Stomach (tissue), 4 donors: ENCODE measurements at regions not wholly inside any gene's neighbourhood (a gene's known extent, or its start where the extent isn't known, plus 50 kb on each side); places are given as distances from the start of the nearest gene placed in this dataset.

ENCODE experiments used
- CTCF ChIP-seq, 7 experiments: fragments of 450-650 bp in 4 of 7; fragments of 200-600 bp in 3 of 7; sonication (generic) in 3 of 7; IDR thresholded peaks; one replicate each; pipeline ENCODE4 v1.5.1; 2016 to 2019; ENCODE audit warnings: antibody characterized with exemption in 7 of 7, control low read depth in 2 of 7, mild to moderate bottlenecking in 1 of 7
- POLR2A ChIP-seq, 4 donors: fragments of 450-650 bp; IDR thresholded peaks; one replicate each; pipeline ENCODE4 v1.6.1; 2016; ENCODE audit warnings: antibody characterized with exemption in 4 of 4, control low read depth in 2 of 4, mild to moderate bottlenecking in 1 of 4, moderate library complexity in 1 of 4
- POLR2AphosphoS5 ChIP-seq, 3 donors: sonication (generic); formaldehyde crosslinking; IDR thresholded peaks; one replicate each; pipeline ENCODE4 v1.6.1; 2016; ENCODE audit warnings: antibody characterized with exemption in 3 of 3

DNA sequence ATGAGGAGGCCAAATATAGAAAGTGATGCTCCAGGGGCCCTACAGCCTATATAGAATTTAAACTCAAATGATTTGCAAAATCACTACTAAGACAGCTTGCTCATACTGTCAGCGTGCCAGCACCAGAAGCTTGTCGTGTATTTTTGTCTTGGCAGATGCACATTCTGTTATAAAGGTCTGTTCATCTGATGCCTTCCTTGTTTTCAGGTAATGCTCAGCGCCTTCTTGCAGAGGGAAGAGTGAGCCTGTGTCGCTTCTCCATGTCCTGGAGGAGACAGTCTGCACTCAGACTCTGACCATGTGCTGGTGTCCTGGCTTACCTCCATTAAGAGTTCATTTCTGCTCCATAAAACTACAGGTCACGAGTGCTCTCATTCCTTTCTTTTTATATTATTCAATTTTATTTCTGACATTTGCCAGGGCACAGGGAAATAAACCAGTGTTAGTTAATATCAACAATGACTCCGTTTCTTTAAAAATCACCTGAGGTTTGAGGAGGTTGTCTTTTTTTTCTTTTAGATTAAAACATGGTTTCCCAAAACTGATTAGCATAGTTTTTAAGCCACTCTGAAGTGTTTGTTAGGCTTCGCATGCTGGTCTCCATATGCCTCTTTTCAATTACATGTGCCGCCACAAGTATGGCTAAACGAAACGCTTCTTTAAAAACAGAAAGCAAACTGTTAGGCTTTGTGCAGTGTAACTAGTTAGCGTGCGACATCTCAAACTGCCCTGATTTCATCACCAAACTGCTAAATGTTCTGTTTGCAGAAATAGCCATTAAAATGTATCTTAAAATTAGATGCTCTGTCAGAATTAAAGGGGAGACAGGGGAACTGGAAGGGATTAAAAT lies 215.2 kb upstream of the GK2 start:
- TF ChIP-seq CTCF (IDR thresholded peaks at IDR 0.05) (no peak), POLR2A (IDR thresholded peaks at IDR 0.05) (no peak), POLR2AphosphoS5 (IDR thresholded peaks at IDR 0.05) (no peak)
